Neural progenitor cell (in vitro differentiated cells): ENCODE measurements at regions not wholly inside any gene's neighbourhood (a gene's known extent, or its start where the extent isn't known, plus 50 kb on each side); places are given as distances from the start of the nearest gene placed in this dataset.

ENCODE experiments used
- DNase-seq: peaks from one replicate; pipeline ENCODE4 v3.0.0-alpha.2; 2016; ENCODE audit warnings: low spot score
- H2AFZ ChIP-seq: fragments of 200-600 bp; sonication (generic); replicated peaks from 2 replicates; pipeline ENCODE4 v1.6.1; 2016; ENCODE audit warnings: antibody characterized with exemption
- H3F3A ChIP-seq: fragments of 200-600 bp; sonication (generic); 2 replicates; pipeline ENCODE4 v1.6.1; 2016; ENCODE audit warnings: antibody characterized with exemption, low read depth
- H3K27ac ChIP-seq: fragments of 200-600 bp; sonication (generic); 2 replicates; pipeline ENCODE4 v1.5.1; 2016; ENCODE audit warnings: mild to moderate bottlenecking
- H3K27me3 ChIP-seq: fragments of 200-600 bp; sonication (generic); 2 replicates; pipeline ENCODE4 v1.6.1; 2016; ENCODE audit warnings: mild to moderate bottlenecking, moderate library complexity
- H3K36me3 ChIP-seq: fragments of 200-600 bp; sonication (generic); 2 replicates; pipeline ENCODE4 v1.5.1; 2016
- H3K4me1 ChIP-seq: fragments of 200-600 bp; sonication (generic); 2 replicates; pipeline ENCODE4 v1.6.1; 2016; ENCODE audit warnings: mixed run types
- H3K4me2 ChIP-seq: fragments of 200-600 bp; sonication (generic); 2 replicates; pipeline ENCODE4 v1.6.1; 2016
- H3K4me3 ChIP-seq: fragments of 200-600 bp; sonication (generic); 2 replicates; pipeline ENCODE4 v1.5.1; 2016
- H3K79me2 ChIP-seq: fragments of 200-600 bp; sonication (generic); 2 replicates; pipeline ENCODE4 v1.6.1; 2016; ENCODE audit warnings: low read depth
- H3K9ac ChIP-seq: fragments of 200-600 bp; sonication (generic); 2 replicates; pipeline ENCODE4 v1.6.1; 2016
- H3K9me3 ChIP-seq: fragments of 200-600 bp; sonication (generic); 2 replicates; pipeline ENCODE4 v1.5.1; 2016; ENCODE audit warnings: low read depth
- H4K20me1 ChIP-seq: fragments of 200-600 bp; sonication (generic); 2 replicates; pipeline ENCODE4 v1.6.1; 2016; ENCODE audit warnings: low read depth
- H3K27ac Mint-ChIP-seq: 3 replicates; pipeline ENCODE4 v1.8.0; 2021; ENCODE audit warnings: mixed read lengths
- H3K27me3 Mint-ChIP-seq: 2 replicates; pipeline ENCODE4 v1.8.0; 2022; ENCODE audit warnings: low read depth, mild to moderate bottlenecking, inconsistent platforms, moderate library complexity, mixed read lengths; ENCODE audit not compliant: insufficient read depth
- H3K36me3 Mint-ChIP-seq: 3 replicates; pipeline ENCODE4 v1.8.0; 2021; ENCODE audit warnings: mixed read lengths
- H3K4me1 Mint-ChIP-seq: 3 replicates; pipeline ENCODE4 v1.8.0; 2021; ENCODE audit warnings: mixed read lengths
- H3K4me3 Mint-ChIP-seq: 3 replicates; pipeline ENCODE4 v1.8.0; 2021; ENCODE audit warnings: mild to moderate bottlenecking, moderate library complexity, mixed read lengths
- H3K9me3 Mint-ChIP-seq: 3 replicates; pipeline ENCODE4 v1.8.0; 2020; ENCODE audit warnings: mixed read lengths
- EZH2 ChIP-seq: fragments of 200-600 bp; sonication (generic); IDR thresholded peaks from 2 replicates; pipeline ENCODE4 v1.6.1; 2017; ENCODE audit warnings: antibody characterized with exemption, mild to moderate bottlenecking, moderate library complexity
- EZH2phosphoT487 ChIP-seq: fragments of 200-600 bp; sonication (generic); IDR thresholded peaks from 2 replicates; pipeline ENCODE4 v1.6.1; 2017; ENCODE audit warnings: antibody characterized with exemption
- TF ChIP-seq, protein P1 (sequence below): fragments of 200-600 bp; sonication (generic); IDR thresholded peaks from 2 replicates; pipeline ENCODE4 v1.5.1; 2017; ENCODE audit warnings: antibody characterized with exemption, mild to moderate bottlenecking

DNA sequence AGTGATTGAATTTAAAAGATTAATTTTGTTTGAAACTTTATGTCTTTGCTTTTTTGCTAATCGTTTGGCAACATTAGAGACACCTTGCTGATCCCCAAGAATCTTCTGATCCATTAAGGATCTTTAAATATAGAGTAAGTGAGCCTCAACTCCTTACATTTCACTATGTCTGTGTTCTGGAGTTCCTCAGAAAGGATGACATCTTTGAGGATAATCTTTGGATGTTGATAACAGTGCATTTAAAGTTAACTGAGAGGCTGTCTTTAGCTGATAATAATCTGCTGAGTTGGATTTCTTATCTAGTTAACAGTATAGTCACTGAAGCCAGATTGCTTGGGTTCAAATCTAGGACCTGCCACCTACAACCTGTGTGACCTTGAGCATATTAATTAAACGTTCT, 221.6 kb upstream of the EMCN start:
- Histone ChIP-seq H3K9ac (no peak overlapping the region), H3K4me2 (no peak overlapping the region), H4K20me1 (no peaks in the 10 kb centered on the region), H3K9me3 (no peaks in the 10 kb centered on the region), H3K4me3 (no peak overlapping the region), H3K36me3 (no peaks in the 10 kb centered on the region), H3K79me2 (no peaks in the 10 kb centered on the region), H3K4me1 (peaks cover 10% of the 10 kb centered on the region), H3K27ac (no peak overlapping the region), H3K27me3 (no peaks in the 10 kb centered on the region), H3F3A (no peaks in the 10 kb centered on the region), H2AFZ (no peak overlapping the region)
- H3K9me3 Mint-ChIP-seq, result peaks cover 9% of the 10 kb centered on the region
- no peak overlapping the region for H3K27ac Mint-ChIP-seq
- no peaks in the 10 kb centered on the region for H3K4me1 Mint-ChIP-seq
- TF ChIP-seq EZH2 (no peak), EZH2phosphoT487 (no peak)
- TF ChIP-seq, protein P1, sequence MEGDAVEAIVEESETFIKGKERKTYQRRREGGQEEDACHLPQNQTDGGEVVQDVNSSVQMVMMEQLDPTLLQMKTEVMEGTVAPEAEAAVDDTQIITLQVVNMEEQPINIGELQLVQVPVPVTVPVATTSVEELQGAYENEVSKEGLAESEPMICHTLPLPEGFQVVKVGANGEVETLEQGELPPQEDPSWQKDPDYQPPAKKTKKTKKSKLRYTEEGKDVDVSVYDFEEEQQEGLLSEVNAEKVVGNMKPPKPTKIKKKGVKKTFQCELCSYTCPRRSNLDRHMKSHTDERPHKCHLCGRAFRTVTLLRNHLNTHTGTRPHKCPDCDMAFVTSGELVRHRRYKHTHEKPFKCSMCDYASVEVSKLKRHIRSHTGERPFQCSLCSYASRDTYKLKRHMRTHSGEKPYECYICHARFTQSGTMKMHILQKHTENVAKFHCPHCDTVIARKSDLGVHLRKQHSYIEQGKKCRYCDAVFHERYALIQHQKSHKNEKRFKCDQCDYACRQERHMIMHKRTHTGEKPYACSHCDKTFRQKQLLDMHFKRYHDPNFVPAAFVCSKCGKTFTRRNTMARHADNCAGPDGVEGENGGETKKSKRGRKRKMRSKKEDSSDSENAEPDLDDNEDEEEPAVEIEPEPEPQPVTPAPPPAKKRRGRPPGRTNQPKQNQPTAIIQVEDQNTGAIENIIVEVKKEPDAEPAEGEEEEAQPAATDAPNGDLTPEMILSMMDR, result no peak
- DNase-seq, result no peak
- no peaks in the 10 kb centered on the region for H3K27me3 Mint-ChIP-seq
- H3K4me3 Mint-ChIP-seq, result no peak overlapping the region
- H3K36me3 Mint-ChIP-seq, result no peaks in the 10 kb centered on the region

DNA sequence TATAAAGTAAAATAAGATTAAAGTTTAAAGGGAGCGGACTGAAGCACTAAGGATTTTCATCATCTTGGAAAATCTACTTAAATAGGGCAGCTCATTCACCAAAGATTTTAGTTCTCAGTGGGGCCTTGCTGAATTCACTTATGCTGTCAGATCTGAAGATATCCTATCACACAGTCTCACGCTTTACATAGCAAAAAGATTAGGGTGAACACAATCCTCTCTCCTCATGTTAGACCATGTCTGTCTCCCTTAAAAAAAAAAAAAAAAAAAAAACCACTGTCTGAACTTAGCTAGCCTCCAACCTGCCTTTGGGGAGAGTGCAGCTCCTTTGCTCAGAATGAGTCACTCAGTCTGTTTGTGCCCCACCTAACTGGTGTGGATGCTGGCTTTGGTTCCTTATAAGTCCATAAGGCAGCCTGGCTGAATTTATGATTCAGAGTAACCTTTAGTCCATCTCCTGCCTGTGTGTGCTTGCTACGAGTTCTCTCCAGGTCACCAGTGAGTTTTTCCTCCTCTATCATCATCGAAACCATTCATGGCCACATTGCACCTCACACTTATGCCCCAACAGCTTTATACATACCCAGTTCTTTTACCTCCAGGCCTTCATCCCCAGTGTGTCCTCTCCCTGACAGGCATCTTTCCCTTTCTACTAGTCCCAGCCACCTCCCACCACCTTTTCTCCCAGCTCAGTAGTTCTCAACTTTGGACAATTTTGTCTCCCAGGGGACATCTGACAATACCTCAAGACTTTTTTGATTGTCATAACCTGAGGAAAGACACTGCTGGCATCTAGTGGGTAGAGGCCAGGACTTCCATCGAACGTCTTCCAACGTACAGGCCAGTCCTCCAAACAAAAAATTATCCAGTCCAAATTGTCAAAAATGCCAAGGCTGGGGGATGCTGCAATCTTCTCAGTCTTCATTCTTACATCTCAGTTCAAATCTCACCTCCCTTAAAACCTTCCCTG, 220.7 kb upstream of the EMCN start:
- Histone ChIP-seq H3K27me3 (no peaks in the 10 kb centered on the region), H2AFZ (no peak overlapping the region), H3K4me3 (no peak overlapping the region), H3K27ac (no peak overlapping the region), H3K36me3 (no peaks in the 10 kb centered on the region), H3F3A (no peaks in the 10 kb centered on the region), H4K20me1 (no peaks in the 10 kb centered on the region), H3K9ac (no peak overlapping the region), H3K9me3 (no peaks in the 10 kb centered on the region), H3K4me2 (no peak overlapping the region), H3K79me2 (no peaks in the 10 kb centered on the region), H3K4me1 (peaks cover 10% of the 10 kb centered on the region)
- H3K27me3 Mint-ChIP-seq, result no peaks in the 10 kb centered on the region
- peak overlapping the region; percentile 4 for H3K27ac Mint-ChIP-seq
- no peaks in the 10 kb centered on the region for H3K4me1 Mint-ChIP-seq
- TF ChIP-seq, protein P1, result no peak
- no peak for TF ChIP-seq EZH2
- no peak for TF ChIP-seq EZH2phosphoT487
- DNase-seq, result no peak
- H3K4me3 Mint-ChIP-seq, result no peak overlapping the region
- peaks cover 12% of the 10 kb centered on the region for H3K9me3 Mint-ChIP-seq
- H3K36me3 Mint-ChIP-seq, result no peaks in the 10 kb centered on the region

DNA sequence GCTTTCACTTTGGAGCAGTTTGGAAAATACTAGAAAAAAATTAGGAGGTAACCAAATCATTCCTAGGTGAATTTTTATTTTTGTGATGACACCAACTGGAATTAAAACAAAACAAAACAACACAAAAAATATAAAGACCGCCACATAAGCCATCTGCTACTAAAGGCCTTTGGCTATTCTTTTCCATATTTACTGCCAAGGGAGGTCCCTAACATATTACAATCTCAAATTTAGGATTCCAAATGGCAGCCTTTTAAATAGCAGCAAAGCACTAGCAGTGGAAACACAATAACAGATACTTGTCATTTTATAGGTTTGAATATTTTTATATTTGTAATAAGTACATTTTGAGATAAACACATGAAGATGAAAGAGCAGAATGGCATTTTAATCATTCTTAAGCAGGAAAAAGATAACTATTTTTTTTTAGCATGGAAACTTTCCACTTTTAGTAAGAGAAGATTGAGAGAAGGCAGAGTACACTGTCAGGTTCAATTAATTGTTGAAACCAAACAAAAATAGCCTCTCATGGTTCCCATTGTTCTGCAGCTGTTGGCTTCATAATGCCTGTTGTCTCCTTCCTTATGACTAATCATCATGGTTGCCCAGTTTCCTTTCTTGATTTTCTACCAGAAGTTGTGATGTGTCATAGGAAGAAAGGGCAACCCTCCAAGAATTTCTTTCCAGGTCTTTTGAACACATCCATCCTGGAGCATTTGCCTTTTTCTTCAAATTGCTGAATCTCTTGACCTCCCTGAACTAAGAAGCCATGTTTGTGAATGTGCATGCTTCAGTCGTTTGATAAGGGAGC, 219.0 kb upstream of the EMCN start:
- no peak overlapping the region for H3K9ac ChIP-seq
- no peaks in the 10 kb centered on the region for H3K27me3 ChIP-seq
- peaks cover 15% of the 10 kb centered on the region for H3K9me3 Mint-ChIP-seq
- no peaks in the 10 kb centered on the region for H3K36me3 ChIP-seq
- no peaks in the 10 kb centered on the region for H4K20me1 ChIP-seq
- H3K4me1 ChIP-seq, result peaks cover 12% of the 10 kb centered on the region
- H2AFZ ChIP-seq, result peak overlapping the region; percentile 8
- H3K4me1 Mint-ChIP-seq, result no peaks in the 10 kb centered on the region
- H3K27ac Mint-ChIP-seq, result no peak overlapping the region
- H3K4me3 ChIP-seq, result no peak overlapping the region
- DNase-seq, result no peak
- no peaks in the 10 kb centered on the region for H3K9me3 ChIP-seq
- no peaks in the 10 kb centered on the region for H3K79me2 ChIP-seq
- no peaks in the 10 kb centered on the region for H3K36me3 Mint-ChIP-seq
- H3F3A ChIP-seq, result no peaks in the 10 kb centered on the region
- no peak for TF ChIP-seq EZH2
- TF ChIP-seq, protein P1, result no peak
- TF ChIP-seq EZH2phosphoT487, result no peak
- no peak overlapping the region for H3K4me3 Mint-ChIP-seq
- no peaks in the 10 kb centered on the region for H3K27me3 Mint-ChIP-seq
- no peak overlapping the region for H3K4me2 ChIP-seq
- H3K27ac ChIP-seq, result no peak overlapping the region
